ENCODE measurements at regions not wholly inside any gene's neighbourhood (a gene's known extent, or its start where the extent isn't known, plus 50 kb on each side); places are given as distances from the start of the nearest gene placed in this dataset.

GRCh38 chr22:34972191-34972897 is 93.6 kb upstream of the ISX start:
- TF ChIP-seq POLR2A (IDR thresholded peaks at IDR 0.05; ENCODE audit: low read length) (no peak), GATA1 (IDR thresholded peaks at IDR 0.05; ENCODE audit: low read depth, low read length) (no peak)

Measured in erythroblast (primary cell).